Spleen (tissue), 7 donors: ENCODE measurements at regions not wholly inside any gene's neighbourhood (a gene's known extent, or its start where the extent isn't known, plus 50 kb on each side); places are given as distances from the start of the nearest gene placed in this dataset.

Experiments
- CTCF ChIP-seq, 11 experiments: fragments of 200-600 bp in 7 of 11; fragments of 450-650 bp in 4 of 11; sonication (generic) in 4 of 11; IDR thresholded peaks in 8 of 11; conservative IDR thresholded peaks in 3 of 11; 1 replicate in 7 of 11; 2 replicates in 4 of 11; pipeline versions ENCODE4 v1.4.0 to v1.8.0; 2016 to 2021; ENCODE audit warnings: antibody characterized with exemption in 11 of 11, inconsistent platforms in 4 of 11, mild to moderate bottlenecking in 1 of 11
- POLR2A ChIP-seq, 3 donors: fragments of 450-650 bp; IDR thresholded peaks; one replicate each; pipeline ENCODE4 v1.5.1; 2017; ENCODE audit warnings: antibody characterized with exemption in 3 of 3, mild to moderate bottlenecking in 1 of 3
- POLR2AphosphoS5 ChIP-seq, 3 donors: sonication (generic); formaldehyde crosslinking; IDR thresholded peaks; one replicate each; pipeline ENCODE4 v1.5.1; 2017; ENCODE audit warnings: antibody characterized with exemption in 3 of 3
- donor health status: DM: no; HTN: no; CAD: no; lungs with moderate emphysema.
- donor health status: DM: no; HTN: no; CAD: no.
- donor health status: DM: no; HTN: no; CAD: no.

- TF ChIP-seq CTCF (IDR thresholded peaks at IDR 0.05 in 8 of 11, conservative IDR thresholded peaks at IDR 0.05 in 3 of 11): no peak
- no peak for TF ChIP-seq POLR2AphosphoS5 (IDR thresholded peaks at IDR 0.05)
- TF ChIP-seq POLR2A (IDR thresholded peaks at IDR 0.05): no peak
Observed at GRCh38 chr2:144875290-144875969, 355.5 kb upstream of the ZEB2 start.
